Colonic mucosa (tissue), 4 donors: ENCODE measurements at regions not wholly inside any gene's neighbourhood (a gene's known extent, or its start where the extent isn't known, plus 50 kb on each side); places are given as distances from the start of the nearest gene placed in this dataset.

ENCODE experiments used
- DNase-seq: peaks from one replicate; pipeline ENCODE4 v3.0.0-alpha.2; 2020
- H3K27ac ChIP-seq: fragments of 200-600 bp; one replicate; pipeline ENCODE4 v1.8.0; 2021
- H3K27me3 ChIP-seq: fragments of 200-600 bp; one replicate; pipeline ENCODE4 v1.8.0; 2021
- H3K36me3 ChIP-seq: fragments of 200-600 bp; one replicate; pipeline ENCODE4 v1.8.0; 2021
- H3K4me1 ChIP-seq: fragments of 200-600 bp; one replicate; pipeline ENCODE4 v1.8.0; 2021; ENCODE audit warnings: mild to moderate bottlenecking
- H3K4me3 ChIP-seq: fragments of 200-600 bp; one replicate; pipeline ENCODE4 v1.8.0; 2021
- H3K9ac ChIP-seq, 2 donors: one replicate each; pipeline ENCODE4 v1.7.0; 2013; ENCODE audit warnings: control low read depth in 2 of 2, low read depth in 2 of 2, low read length in 2 of 2
- H3K9me3 ChIP-seq: fragments of 200-600 bp; one replicate; pipeline ENCODE4 v1.8.0; 2021
- intact Hi-C: fragments of 100-400 bp; cut with DNase I; formaldehyde crosslinking; loops from one replicate; pipeline ENCODE4 v1.14.1; 2022
- TF ChIP-seq, protein P1 (sequence below): fragments of 200-600 bp; IDR thresholded peaks from one replicate; pipeline ENCODE4 v1.8.0; 2022; ENCODE audit warnings: antibody characterized with exemption, mild to moderate bottlenecking
- donor health status: healthy.
- donor health status: DM: no; HTN: no; CAD: no.
- donor health status: DM: no; HTN: no; CAD: no.

DNA sequence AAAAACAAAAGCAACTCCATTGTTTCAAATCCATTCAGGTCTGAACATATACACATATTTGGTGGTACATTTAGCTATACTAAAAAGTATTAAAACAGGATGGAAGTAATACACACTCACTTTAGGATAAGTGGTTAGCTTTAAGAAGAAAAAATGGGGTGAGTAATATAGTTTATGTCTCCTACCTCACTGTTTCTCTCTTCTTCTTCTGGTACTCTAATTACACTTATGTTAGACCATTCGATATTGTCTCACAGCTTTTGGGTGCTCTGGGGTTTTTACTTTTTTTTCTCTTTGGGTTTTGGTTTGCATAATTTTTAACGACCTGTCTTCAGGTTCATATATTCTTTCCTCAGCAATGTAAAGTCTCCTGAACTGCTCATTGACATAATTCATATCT lies 75.4 kb upstream of the AKAP13 start:
- Histone ChIP-seq H3K4me3 (no peak overlapping the region), H3K9me3 (no peaks in the 10 kb centered on the region), H3K27ac (no peak overlapping the region), H3K4me1 (no peaks in the 10 kb centered on the region), H3K9ac (no peak overlapping the region), H3K27me3 (no peaks in the 10 kb centered on the region), H3K36me3 (no peaks in the 10 kb centered on the region)
- intact Hi-C loops: no loop called here
- DNase-seq: no peak
- TF ChIP-seq, protein P1, sequence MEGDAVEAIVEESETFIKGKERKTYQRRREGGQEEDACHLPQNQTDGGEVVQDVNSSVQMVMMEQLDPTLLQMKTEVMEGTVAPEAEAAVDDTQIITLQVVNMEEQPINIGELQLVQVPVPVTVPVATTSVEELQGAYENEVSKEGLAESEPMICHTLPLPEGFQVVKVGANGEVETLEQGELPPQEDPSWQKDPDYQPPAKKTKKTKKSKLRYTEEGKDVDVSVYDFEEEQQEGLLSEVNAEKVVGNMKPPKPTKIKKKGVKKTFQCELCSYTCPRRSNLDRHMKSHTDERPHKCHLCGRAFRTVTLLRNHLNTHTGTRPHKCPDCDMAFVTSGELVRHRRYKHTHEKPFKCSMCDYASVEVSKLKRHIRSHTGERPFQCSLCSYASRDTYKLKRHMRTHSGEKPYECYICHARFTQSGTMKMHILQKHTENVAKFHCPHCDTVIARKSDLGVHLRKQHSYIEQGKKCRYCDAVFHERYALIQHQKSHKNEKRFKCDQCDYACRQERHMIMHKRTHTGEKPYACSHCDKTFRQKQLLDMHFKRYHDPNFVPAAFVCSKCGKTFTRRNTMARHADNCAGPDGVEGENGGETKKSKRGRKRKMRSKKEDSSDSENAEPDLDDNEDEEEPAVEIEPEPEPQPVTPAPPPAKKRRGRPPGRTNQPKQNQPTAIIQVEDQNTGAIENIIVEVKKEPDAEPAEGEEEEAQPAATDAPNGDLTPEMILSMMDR: no peak

DNA sequence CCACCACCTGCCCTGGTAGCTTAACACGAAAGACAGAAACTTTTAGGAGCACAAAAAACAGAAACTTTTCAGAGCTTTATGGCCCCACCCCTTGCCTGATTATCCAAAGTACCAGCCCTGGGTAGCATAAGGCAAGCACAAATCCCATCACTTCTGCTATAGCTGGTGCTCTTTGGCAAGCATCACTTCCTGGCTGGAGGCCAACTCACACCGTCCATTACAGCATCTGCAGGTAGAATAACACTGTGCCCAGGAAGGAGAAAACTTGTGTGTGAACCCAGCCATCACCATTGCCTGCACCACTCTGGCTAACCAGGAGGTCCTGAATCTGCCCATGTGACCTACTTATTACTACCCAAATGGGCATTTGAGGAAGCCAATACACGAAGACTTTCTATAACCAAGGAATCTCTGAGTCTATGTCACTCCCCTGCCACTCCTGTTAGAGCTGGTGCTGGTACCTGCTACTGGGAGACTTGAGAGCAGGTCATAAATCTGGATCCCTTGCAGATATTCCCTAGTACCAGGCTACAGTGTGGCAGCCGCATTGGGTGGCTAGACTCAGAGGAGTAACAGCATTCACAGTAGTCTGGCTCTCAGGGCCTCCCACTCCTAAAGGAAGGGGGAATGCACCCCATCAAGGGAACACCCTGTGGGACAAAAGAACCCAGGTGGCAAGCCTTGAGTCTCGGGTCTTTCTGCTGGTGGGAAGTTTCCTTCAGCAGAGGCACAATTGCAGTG lies 73.3 kb upstream of the AKAP13 start:
- intact Hi-C loops: no loop called here
- Histone ChIP-seq H3K4me1 (no peaks in the 10 kb centered on the region), H3K27ac (no peak overlapping the region)

DNA sequence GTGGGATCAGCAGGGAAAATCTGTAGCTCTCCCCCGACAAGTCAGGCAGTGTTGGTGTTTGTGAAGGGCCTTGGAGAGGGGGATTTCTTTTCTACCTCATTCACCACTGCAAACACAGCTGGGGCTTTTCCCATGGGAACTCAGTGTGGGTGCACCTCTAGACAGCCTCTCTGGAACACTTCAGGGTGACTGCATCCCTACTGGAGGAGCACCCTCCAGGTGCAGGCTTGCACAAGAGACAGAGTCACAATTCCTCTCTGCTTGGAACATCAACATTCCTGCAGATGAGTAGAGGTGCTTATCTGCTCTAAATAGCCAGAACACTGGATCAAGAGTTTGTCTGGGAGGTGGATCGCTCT lies 72.7 kb upstream of the AKAP13 start:
- Histone ChIP-seq H3K4me3 (no peak overlapping the region), H3K27me3 (no peaks in the 10 kb centered on the region), H3K4me1 (no peaks in the 10 kb centered on the region), H3K9me3 (no peaks in the 10 kb centered on the region), H3K36me3 (no peaks in the 10 kb centered on the region), H3K9ac (no peak overlapping the region), H3K27ac (no peak overlapping the region)
- TF ChIP-seq, protein P1: no peak
- no peak for DNase-seq
- intact Hi-C loops: no loop called here

More for the DNA sequence above, 73.3 kb upstream of the AKAP13 start:
- Histone ChIP-seq H3K9ac (no peak overlapping the region), H3K36me3 (no peaks in the 10 kb centered on the region), H3K27me3 (no peaks in the 10 kb centered on the region), H3K4me3 (no peak overlapping the region), H3K9me3 (no peaks in the 10 kb centered on the region)
- TF ChIP-seq, protein P1: no peak
- no peak for DNase-seq

DNA sequence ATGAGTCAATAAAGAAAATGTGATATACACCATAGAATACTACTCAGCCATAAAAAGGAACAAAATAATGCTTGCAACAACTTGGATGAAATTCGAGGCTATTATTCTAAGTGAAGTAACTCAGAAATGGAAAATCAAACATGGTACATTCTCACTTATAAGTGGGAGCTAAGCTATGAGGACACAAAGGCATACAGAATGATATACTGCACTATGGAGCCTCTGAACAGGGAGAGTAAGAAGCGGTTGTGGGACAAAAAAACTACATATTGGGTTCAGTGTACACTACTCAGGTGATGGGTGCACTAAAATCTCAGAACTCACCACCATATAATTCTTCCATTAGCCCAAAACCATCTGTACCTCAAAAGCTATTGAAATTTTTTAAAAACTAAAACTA lies 68.8 kb upstream of the AKAP13 start:
- TF ChIP-seq, protein P1: no peak
- H3K36me3 ChIP-seq: no peaks in the 10 kb centered on the region
- H3K27ac ChIP-seq: no peak overlapping the region
- DNase-seq: no peak
- H3K4me3 ChIP-seq: no peak overlapping the region
- H3K4me1 ChIP-seq: peaks cover 2% of the 10 kb centered on the region
- intact Hi-C loops: no loop called here
- no peaks in the 10 kb centered on the region for H3K27me3 ChIP-seq
- H3K9me3 ChIP-seq: no peaks in the 10 kb centered on the region
- H3K9ac ChIP-seq: no peak overlapping the region

DNA sequence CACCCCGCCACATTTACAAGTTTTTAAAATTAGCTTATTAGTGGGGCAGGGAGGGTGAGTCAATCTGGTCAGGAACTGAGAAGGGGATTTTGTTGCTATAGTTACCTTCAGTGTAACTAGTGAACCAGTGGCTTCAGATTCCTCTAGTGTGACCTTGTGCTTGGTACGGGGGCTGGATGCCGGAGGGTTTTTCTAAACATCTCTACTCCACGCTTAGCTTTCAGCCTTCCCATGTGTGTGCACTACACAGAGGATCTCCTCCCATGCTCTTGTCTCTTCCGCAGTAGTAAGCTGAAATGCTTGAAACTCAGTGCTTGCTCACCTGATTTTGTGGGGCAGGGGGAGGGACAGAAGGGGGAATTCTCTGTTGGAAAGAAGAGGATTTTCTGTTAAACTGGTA lies 67.9 kb upstream of the AKAP13 start:
- Histone ChIP-seq H3K4me1 (peaks cover 5% of the 10 kb centered on the region), H3K27ac (no peak overlapping the region), H3K27me3 (no peaks in the 10 kb centered on the region), H3K9ac (no peak overlapping the region), H3K36me3 (no peaks in the 10 kb centered on the region), H3K4me3 (no peak overlapping the region), H3K9me3 (no peaks in the 10 kb centered on the region)
- TF ChIP-seq, protein P1: no peak
- DNase-seq: no peak
- intact Hi-C loops: no loop called here
